GM18858 (cell line): ENCODE measurements at regions not wholly inside any gene's neighbourhood (a gene's known extent, or its start where the extent isn't known, plus 50 kb on each side); places are given as distances from the start of the nearest gene placed in this dataset.
A peak's percentile ranks its signal among the peaks of the same experiment; 100 is the strongest.
"Not testable (repeated sequence)": the region's sequence is repeated elsewhere in the genome, so short reads cannot be mapped to it uniquely, and the experiment has no call there.

ENCODE experiments used
- ATAC-seq: cut with Tn5 transposase; IDR thresholded peaks from one replicate; pipeline ENCODE4 v1.9.1; 2021; ENCODE audit not compliant: unreplicated experiment

DNA sequence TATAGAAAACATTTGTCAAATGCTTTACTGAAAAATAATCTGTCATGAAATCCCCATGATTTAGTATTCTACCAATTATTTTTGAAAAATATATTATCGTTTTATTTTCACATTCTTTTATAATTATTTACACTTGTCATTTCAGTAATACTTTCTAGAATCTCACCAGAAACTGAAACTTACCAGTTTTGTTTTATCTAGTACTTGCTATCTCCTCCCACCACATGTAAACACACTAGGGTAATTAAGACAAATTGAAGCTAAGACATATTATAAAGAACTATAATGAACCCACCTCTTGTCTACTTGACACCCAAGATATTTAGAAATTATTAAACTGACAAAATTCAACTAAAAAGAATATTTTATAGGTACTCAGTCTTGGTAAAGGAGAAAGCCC, 51.5 kb upstream of the GRM3 start:
- ATAC-seq, result peak; percentile 67

DNA sequence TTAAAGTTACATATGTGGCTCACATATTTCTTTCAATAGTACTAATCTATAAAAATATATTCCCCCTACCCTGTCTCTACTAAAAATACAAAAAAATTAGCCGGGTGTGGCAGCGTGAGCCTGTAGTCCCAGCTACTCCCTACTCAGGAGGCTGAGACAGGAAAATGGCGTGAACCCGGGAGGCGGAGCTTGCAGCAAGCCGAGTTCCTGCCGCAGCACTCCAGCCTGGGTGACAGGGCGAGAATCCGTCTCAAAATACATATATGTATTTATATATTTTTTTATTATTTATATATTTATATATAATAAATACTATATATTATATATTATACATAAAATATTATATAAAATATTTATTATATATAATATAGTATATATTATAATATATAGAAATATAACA, 69.7 kb upstream of the GRM3 start:
- no peak for ATAC-seq

DNA sequence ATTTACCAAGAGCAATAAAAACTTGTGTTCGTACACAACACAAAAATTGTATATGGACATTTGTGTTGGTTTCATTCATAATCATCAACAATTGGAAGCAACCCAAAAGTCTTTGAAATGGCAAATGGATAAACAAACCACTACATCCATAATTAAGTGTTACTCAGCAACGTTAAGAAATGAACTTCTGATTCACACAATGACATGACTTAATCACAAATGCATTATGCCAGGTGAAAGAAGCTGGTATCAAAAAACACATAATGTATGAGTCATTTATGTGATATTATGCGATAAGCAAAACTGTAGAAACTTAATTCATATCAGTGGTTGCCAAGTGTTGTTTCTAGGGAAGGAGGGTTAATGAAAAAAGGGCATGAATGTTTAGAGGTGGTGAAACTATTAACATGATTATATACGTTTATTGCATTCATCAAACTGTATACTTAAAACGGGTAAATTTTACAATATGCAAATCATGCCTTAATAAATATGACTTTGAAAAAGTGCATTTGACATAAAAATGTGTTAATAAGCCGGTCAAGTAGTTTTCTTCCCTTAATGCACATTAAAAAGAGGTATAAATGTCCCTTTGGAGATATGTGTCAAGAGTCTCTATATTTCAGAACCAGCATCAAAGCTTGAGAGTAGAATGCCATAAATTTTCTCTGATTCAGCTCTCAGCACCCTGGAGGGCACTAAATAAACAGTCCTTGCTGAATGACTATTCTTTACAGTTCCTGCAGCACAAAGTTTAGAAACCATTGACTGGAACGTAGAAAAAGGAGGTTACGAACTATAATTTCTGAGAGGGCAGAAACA, 84.8 kb upstream of the GRM3 start:
- ATAC-seq, result no peak

DNA sequence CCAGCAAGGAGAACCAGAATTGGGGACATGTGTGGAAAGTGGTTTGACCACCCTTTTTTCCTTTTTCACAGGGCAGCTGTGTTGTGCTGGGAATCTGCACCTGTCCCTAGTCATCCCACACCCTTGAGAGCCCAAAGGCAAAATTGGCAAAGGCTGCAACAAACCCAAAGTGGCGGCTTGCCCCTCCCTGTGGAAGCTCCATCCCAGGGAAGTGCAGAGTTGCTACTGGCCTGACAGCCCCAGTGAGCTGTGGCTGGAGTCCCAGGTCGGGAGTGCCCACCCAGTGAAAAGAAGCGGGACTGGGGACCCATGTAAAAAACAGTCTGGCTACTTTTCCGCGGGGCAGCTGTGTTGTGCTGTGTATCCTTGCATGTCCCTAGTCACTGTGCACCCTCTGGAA, 109.1 kb upstream of the GRM3 start:
- no peak for ATAC-seq

DNA sequence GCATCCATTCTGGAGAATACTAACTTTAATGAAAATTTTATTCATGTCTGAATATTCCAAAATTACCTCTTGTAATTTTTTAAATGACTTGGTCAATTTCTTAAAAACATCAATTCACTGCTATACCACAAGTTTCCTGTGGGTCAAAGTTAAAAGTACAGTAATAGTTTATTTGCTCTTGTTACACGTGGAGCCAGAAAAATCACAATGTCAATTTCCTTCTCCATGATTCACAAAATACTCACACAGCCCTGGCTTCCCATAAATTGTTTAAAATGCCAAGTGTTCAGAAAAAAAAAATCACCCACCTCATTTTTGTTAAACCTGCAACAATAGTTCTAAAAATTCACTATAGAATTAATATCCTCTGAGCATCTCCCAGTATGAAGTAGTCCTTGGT, 139.5 kb upstream of the GRM3 start:
- ATAC-seq, result no peak

DNA sequence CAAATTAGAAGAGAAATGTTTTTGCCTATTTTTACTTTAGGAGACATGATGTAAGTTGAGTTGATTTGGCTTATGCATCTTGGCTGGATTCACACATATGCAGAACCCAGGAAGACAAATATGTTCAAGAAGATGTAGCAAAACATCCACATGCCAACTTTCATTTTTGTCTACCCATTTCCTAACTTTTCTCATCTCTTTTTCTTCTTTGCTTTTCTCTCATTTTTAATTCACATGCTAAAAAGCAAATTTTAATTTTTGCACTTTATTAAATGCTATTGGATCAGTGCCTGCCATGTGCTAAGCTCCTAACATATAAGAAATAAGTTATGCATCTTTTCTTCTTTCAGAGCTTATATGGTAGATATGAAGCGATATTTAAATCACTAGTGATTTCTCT, 143.7 kb upstream of the GRM3 start:
- ATAC-seq, result no peak

DNA sequence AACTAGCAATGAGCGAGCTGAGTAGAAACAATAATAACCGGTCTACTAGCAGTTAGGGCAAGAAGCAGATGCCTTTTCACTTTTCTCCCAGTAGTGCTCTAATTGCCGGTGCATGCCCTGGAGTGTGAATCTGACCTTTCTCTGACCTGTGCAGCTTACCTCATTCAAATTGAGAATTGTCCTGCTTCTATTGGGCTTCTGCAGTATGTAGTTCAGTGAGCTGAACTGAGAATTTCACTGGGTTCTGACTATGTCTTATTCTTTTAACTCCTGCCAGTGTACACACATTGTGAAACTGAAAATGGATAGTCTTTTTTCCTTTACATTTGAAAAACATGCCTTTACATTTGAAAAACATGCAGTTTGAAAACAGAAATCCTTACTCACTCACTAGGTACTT, 157.9 kb upstream of the GRM3 start:
- peak; percentile 64 for ATAC-seq

DNA sequence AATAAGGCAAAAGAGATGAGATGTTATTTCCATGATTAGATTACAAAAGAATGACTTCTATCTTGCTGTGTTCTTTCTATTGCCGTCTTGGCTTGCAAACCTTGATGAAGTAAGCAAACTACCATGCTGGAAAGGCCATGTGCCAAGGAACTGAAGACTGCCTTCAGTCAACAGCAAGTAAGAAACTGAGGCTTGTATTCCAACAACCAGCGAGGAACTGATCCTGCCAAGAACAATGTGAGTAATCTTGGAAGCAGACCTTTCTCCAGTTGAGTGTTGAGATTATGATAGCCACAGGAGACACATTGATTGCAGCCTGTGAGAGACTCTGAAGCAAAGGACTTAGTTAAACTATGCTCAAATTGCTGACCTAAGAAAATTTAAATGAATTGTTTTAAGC, 164.6 kb upstream of the GRM3 start:
- ATAC-seq, result no peak

DNA sequence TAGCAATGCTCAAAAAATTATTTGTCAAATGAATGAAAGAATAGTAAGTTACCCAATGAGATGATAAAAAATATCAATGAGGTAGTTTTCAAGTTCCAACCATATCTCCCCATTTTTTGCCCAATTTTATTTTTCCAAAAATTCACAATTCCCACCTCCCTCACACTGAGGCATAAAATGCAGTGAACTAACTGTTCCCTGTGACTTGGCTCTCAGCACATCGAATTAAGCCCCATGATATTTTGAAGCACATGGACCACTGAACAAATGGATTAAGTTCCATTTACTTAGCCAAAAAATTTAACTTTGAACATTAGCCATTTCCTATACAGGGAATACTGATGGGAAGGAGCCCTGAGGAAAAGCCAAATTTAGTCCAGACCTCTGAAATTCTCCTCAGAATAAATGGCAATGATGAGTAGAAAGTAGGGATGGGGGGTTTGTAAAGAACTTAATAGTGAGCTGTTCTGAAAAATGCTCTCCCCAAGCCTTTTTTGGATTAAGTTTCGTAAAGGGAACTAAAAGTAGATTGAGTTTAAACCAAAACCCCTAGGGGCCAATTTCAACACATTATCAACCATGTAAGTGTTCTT, 166.3 kb upstream of the GRM3 start:
- ATAC-seq, result no peak

DNA sequence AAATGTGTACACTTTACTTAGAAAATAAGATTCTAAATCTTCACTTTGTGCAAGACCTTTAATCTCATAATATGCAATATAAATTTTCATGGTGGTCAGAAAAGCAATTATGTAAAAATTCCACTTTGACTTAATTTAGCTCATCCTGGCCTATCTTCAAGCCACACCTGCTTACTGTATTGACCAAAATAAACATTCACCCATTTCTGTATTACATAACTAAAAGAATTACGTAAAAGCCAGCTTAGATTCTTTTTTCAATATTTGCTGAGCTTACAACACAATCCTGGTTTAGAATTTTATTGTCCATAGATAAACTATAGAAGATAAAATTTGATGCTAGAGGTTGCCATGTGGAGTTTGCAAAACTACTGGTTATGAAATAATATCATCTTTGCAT, 172.9 kb upstream of the GRM3 start:
- no peak for ATAC-seq

DNA sequence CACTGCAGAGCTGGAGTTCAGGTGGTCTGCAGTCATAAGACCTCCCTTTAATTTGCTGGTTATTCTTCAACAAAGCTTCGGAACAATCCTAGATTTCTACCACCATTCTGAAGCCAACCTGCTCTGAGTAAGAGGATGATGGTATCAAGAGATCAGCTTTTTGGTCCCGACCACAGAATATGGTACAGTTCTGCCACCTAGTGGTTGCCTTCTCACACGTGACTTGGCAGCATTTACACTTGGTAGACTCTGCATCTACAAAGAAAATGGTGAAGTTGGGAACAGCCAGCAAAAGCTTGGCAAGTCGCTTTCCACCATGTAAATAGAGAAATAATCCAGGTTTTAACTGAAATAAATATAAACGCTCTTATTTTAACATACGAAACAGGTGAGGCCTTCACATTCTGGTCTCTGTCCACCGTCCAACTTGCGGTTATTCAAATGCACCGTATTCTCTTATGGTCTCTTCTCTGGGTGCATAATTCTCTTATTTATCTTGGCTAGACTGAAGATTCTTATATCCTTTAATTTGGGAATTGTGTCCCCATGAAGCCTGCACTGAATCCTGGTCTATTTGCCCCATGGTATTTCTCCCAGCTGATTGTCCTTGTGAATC, 173.9 kb upstream of the GRM3 start:
- ATAC-seq, result peak; percentile 99

DNA sequence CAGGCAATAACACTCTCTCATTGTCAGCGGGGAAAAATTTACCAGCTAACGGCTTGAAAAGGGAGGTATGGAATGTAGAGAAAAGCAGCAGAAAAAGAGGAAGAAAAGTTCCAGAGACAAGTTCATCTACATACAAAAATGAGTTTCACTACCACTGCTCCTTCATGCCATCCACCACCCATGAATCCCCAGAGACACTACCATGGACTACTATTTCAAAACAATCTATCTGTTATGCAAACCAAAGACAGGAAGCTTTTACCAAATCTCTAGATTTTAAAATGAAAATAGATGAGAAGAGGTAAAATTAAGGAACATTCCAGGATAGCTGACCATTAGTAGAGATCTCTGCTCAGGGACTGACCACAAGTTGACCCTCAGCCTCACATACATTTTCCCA, 189.0 kb upstream of the GRM3 start:
- no peak for ATAC-seq

DNA sequence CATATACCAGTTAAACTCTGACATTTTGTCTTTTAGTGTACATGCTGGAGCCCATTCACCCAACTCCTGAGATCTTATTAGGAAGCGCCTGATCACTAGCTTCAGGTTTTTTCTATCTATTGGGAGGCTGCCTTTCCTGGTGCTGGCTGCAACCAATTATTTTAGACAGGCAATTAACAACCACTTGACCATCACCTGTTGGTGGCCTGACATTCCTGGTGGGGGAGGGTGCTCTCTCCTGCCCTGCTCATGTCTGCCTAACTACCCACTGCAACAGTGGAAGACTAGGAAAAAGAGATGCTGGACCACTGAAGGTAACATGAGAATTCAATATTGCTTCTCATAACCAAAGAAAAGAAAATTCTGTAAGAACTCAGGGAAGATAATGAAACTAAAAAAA, 190.3 kb upstream of the GRM3 start:
- no peak for ATAC-seq

DNA sequence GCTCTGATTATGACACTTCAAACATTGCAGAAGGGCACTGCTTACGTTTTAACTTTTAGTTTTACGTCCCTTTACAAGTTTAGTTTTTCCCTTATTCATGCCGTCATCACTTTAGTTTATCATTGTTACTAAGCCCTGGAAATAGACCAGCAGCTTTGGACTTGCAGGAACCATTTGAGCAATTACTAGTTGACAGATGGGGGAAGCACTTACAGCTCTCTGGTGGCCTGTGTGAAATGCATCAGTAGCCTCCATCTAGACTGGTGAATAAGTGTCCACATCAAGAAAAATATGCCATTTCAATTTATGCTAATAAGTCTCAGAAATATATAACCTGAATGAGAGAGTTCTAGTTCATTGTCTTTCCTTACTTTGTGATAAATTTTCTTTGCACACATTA, 194.9 kb upstream of the GRM3 start:
- no peak for ATAC-seq

DNA sequence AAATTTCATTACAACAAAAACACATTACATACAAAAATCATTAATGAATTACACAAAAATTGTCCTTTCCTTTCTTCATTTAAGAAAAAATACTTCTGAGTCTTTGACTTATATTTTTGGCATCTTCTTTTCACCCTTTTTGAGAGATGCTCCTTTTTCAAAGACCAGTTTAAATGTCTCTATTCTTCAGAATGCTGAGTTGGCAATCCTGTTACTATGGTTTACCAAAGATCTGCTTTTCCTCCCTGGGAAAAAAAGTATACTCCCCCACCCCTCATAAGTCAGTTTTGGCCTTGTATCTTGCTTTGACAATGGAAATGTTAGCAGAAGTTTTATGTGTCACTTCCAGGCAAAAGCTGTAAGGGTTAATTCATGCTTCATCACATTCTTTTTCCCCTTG, 198.4 kb upstream of the GRM3 start:
- ATAC-seq, result no peak

DNA sequence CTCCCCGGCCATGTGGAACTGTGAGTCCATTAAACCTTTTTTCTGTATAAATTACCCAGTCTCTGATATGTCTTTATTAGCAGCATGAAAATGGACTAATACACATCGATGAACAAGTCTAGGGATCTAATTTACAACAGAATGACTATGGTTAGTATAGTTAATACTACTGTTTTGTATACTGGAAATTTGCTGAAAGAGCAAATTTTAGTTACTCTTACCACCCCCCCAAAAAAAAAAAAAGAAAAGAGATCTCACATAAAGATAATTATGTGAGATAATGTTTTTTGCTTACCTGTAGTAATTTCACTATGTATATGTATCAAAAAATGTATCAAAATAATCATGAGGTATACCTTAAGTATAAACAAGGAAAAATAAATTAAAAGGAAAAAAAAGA, 199.5 kb upstream of the GRM3 start:
- ATAC-seq, result no peak

DNA sequence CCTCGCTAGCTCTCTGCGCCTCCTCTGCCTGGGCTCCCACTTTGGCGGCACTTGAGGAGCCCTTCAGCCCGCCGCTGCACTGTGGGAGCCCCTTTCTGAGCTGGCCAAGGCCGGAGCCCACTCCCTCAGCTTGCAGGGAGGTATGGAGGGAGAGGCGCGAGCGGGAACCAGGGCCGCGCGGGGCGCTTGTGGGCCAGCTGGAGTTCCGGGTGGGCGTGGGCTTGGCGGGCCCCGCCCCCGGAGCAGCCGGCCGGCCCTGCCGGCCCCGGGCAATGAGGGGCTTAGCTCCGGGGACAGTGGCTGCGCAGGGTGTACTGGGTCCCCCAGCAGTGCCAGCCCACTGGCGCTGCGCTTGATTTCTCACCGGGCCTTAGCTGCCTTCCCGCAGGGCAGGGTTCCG, 203.3 kb upstream of the GRM3 start:
- not testable (repeated sequence) for ATAC-seq

DNA sequence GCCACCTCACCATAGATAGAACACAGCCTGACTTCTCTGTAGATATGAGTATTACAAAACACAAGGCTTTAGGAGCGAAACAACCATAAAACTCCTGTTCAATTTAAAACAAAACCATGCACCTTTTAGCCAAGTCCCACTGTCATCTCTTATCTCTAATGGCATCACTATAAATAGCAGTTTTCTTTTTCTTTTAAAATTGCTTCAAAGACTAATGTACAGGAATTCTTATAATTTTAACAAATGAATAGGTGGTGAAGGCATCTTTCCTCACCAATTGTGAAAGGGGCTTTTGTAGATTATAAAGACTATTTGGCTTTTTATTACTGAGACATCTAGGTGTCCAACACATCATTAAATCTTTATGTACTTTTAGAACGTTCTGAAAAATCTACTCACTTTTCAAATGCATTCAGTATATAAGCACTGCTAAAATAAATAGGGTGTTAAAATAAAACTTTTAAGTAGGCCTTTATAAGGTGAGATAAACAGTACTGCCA, 205.7 kb upstream of the GRM3 start:
- ATAC-seq, result no peak

DNA sequence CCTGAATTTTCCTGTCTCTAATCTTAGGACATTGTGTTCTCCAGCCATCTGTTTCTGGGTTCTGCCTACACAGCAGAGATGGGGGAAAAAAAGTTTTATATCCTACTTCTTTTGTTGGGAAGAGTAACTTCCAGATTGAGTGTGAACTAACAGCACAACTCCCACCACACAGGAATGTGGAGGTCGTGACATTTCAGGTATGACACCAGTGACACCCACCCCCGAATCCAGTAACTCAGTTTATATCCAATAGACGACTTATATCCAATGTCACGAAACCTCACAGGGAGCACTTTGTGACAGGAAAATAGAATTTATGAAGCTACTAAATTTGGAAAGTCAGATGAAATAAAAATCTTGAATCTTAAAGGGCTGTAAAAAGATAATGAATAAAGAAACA, 211.9 kb upstream of the GRM3 start:
- ATAC-seq, result no peak

DNA sequence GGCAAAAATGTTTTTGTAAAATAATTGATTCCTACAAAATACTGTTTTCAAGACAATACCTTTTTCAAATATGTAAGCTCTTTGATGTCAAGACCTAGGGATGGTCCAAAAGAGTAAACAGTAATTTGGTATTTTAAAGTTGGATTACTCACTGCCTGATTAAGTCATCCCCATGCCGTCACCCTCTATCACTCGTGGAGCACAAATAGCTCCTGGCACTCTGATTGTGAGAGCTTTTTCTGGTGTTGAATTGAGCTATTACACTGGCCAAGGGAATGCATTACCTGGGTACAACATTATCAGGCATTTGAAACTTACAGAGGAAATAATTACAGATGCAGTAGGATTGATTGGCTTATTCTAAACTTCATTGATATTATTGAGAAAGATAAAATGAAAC, 231.9 kb upstream of the GRM3 start:
- ATAC-seq, result no peak

DNA sequence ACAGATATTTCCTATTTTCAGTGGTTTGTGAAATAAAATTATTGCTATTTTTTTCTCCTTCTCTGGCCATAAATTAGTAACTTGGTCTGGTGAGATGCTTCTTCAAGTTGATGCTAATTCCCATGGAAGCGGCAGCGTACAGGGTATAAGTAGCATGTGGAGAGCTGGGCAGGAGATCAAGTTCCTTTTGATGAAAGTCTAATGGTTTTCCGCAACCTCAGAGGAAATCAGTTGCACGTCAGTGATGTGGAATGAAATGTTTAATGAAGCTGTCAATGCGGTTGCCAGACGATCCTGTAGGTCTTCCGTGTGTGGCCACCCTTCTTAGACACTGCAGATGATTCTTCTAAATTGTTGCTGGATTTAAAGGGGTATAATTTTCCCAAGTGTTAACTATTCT, 236.4 kb upstream of the GRM3 start:
- ATAC-seq, result no peak

DNA sequence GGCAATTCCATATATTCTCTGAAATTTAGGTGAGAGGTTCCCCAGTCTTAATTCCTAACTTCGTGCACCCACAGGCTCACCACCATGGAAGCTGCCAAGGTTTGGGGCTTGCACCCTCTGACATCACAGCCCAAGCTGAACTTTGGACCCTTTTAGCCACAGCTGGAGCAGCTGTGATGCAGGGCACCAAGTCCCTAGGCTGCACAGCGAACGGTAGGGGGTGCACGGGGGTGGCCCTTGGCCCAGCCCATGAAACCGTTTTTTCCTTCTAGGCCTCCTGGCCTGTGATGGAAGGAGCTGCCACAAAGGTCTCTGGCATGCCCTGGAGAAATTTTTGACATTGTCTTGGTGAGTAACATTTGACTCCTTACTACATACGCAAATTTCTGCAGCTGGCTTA, 251.9 kb upstream of the GRM3 start:
- ATAC-seq, result no peak
